CD4-positive, alpha-beta T cell treated with Interleukin-2 at 100 ng/mL for 4 hours (primary cell): ENCODE measurements at regions not wholly inside any gene's neighbourhood (a gene's known extent, or its start where the extent isn't known, plus 50 kb on each side); places are given as distances from the start of the nearest gene placed in this dataset.

Experiments used
- DNase-seq: peaks from one replicate; pipeline ENCODE4 v3.0.0-alpha.2; 2020; ENCODE audit warnings: low spot score

GRCh38 chr2:40507432-40507831, 55.5 kb upstream of the SLC8A1 start:
- no peak for DNase-seq

GRCh38 chr2:40510304-40510703, 58.4 kb upstream of the SLC8A1 start:
- DNase-seq: no peak

- DNase-seq: no peak
Measured at GRCh38 chr2:40511661-40512213, 59.8 kb upstream of the SLC8A1 start.

- DNase-seq: no peak
Measured at GRCh38 chr2:40512256-40512655, 60.4 kb upstream of the SLC8A1 start.

GRCh38 chr2:40513201-40513600, 61.3 kb upstream of the SLC8A1 start:
- no peak for DNase-seq

GRCh38 chr2:40516604-40517003, 64.7 kb upstream of the SLC8A1 start:
- no peak for DNase-seq

GRCh38 chr2:40528564-40528963, 76.7 kb upstream of the SLC8A1 start:
- DNase-seq: no peak

GRCh38 chr2:40531359-40531758, 79.5 kb upstream of the SLC8A1 start:
- DNase-seq: no peak

- no peak for DNase-seq
Measured at GRCh38 chr2:40534528-40534927, 82.6 kb upstream of the SLC8A1 start.

GRCh38 chr2:40535972-40536371, 84.1 kb upstream of the SLC8A1 start:
- DNase-seq: no peak

- DNase-seq: no peak
Measured at GRCh38 chr2:40540026-40540425, 88.1 kb upstream of the SLC8A1 start.

- DNase-seq: no peak
Measured at GRCh38 chr2:40543381-40543780, 91.5 kb upstream of the SLC8A1 start.

GRCh38 chr2:40544072-40544471, 92.2 kb upstream of the SLC8A1 start:
- no peak for DNase-seq

GRCh38 chr2:40545645-40546044, 93.8 kb upstream of the SLC8A1 start:
- DNase-seq: no peak

- DNase-seq: no peak
Measured at GRCh38 chr2:40546439-40547191, 94.7 kb upstream of the SLC8A1 start.

- DNase-seq: no peak
Measured at GRCh38 chr2:40548521-40548920, 96.6 kb upstream of the SLC8A1 start.

- DNase-seq: no peak
Measured at GRCh38 chr2:40550085-40550484, 98.2 kb upstream of the SLC8A1 start.

- no peak for DNase-seq
Measured at GRCh38 chr2:40551081-40551480, 99.2 kb upstream of the SLC8A1 start.

GRCh38 chr2:40554665-40555294, 102.9 kb upstream of the SLC8A1 start:
- peak; percentile 38 for DNase-seq

- no peak for DNase-seq
Measured at GRCh38 chr2:40556293-40556692, 104.4 kb upstream of the SLC8A1 start.

GRCh38 chr2:40556739-40557138, 104.8 kb upstream of the SLC8A1 start:
- DNase-seq: no peak

GRCh38 chr2:40558761-40559160, 106.9 kb upstream of the SLC8A1 start:
- no peak for DNase-seq

- no peak for DNase-seq
Measured at GRCh38 chr2:40559175-40559574, 107.3 kb upstream of the SLC8A1 start.

GRCh38 chr2:40564184-40564583, 112.3 kb upstream of the SLC8A1 start:
- no peak for DNase-seq
